ENCODE measurements at regions not wholly inside any gene's neighbourhood (a gene's known extent, or its start where the extent isn't known, plus 50 kb on each side); places are given as distances from the start of the nearest gene placed in this dataset.

GRCh38 chr2:161010503-161011015 is 149.7 kb upstream of the TANK start:
- TF ChIP-seq GATA3 (IDR thresholded peaks at IDR 0.05; ENCODE audit: low read depth, low read length) (no peak), GATA2 (IDR thresholded peaks at IDR 0.05; ENCODE audit: low read depth, low read length) (no peak)

DNA sequence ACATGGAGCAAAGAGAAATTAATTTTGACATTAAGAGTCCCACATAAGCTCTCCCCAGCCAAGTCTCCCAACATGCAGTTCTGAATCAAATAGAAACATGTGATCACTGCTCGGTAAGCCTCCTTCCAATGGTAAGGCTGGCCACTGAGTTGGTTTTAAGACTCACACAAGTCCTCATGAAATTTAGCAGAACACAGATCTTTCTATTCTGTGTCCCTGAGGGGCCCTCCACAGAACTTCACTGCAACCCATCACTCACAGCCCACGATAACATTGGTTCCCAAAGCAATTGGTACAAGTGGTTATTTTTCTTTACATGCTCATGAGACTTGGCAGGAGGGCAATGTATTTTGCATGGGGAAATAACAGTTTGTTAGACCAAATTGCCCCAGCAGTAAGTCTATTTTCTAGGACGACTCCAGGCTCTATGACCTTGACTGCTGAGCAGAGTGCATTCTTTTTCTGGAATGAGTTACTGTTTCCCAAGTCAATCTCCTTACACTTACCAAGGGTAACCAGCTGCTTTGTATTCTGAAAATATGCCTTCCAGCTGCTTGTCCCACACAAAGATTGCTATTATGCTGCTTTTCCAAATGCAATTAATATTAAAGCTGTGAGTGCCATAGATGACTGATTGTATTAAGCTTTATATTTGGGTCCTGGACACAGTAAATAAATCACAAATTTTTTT is 142.3 kb upstream of the TANK start:
- TF ChIP-seq GATA2 (IDR thresholded peaks at IDR 0.05; ENCODE audit: low read depth, low read length), result no peak
- TF ChIP-seq GATA3 (IDR thresholded peaks at IDR 0.05; ENCODE audit: low read depth, low read length), result no peak

DNA sequence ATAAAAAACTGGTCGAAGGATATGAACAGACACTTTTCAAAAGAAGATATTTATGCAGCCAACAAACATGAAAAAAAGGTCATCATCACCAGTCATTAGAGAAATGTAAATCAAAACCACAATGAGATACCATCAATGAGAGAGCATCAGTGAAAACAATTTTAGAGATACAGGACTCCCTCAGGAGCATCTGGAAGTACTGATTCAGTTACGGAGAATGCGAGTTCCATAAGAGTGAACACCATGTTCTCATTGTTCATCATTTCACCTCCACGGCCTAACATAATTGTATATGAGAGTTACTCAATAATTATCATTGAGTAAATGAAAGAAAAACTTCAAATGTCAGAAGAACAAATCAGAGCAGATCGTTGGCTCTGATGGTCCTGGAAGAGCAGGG is 140.9 kb upstream of the TANK start:
- TF ChIP-seq GATA3 (IDR thresholded peaks at IDR 0.05; ENCODE audit: low read depth, low read length) (no peak), GATA2 (IDR thresholded peaks at IDR 0.05; ENCODE audit: low read depth, low read length) (no peak)

DNA sequence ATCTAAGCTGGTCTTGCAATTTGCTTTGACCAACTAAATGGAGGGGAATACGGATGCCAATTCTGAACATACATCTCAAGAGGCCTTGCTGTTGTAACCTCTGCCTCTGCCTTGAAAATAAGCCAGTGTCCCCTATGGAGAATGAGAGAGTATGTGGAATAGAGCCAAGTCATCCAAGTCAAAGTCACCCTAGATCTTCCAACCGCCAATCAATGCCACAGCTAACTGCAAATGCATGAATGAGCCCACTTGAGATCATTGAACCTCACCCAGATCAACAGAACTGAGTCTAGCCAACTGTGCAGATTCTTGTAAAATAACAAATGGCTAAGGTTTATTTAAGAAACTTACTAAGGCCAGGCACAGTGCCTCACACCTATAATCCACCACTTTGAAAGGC is 139.8 kb upstream of the TANK start:
- TF ChIP-seq GATA3 (IDR thresholded peaks at IDR 0.05; ENCODE audit: low read depth, low read length) (no peak), GATA2 (IDR thresholded peaks at IDR 0.05; ENCODE audit: low read depth, low read length) (no peak)

GRCh38 chr2:161028581-161028980 is 131.6 kb upstream of the TANK start:
- TF ChIP-seq GATA2 (IDR thresholded peaks at IDR 0.05; ENCODE audit: low read depth, low read length) (no peak), GATA3 (IDR thresholded peaks at IDR 0.05; ENCODE audit: low read depth, low read length) (no peak)

DNA sequence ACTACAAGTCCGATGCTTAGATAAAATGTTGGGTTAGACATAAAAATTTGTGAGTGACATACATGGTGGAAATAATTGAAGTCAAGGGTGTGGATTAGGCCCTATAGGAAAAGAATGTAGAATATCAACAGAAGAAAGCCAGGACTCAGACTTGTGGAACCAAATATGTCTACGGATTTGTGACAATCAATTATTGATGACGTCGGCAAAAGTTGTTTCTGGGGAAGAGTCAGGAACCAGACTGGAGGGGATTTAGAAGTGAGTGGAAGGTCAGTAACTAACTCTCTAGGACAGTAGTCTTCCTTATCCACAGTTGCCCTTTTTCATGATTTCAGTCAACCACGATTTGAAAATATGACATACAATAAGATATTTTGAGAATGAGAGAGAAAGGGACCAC is 130.9 kb upstream of the TANK start:
- TF ChIP-seq GATA3 (IDR thresholded peaks at IDR 0.05; ENCODE audit: low read depth, low read length) (no peak), GATA2 (IDR thresholded peaks at IDR 0.05; ENCODE audit: low read depth, low read length) (no peak)

DNA sequence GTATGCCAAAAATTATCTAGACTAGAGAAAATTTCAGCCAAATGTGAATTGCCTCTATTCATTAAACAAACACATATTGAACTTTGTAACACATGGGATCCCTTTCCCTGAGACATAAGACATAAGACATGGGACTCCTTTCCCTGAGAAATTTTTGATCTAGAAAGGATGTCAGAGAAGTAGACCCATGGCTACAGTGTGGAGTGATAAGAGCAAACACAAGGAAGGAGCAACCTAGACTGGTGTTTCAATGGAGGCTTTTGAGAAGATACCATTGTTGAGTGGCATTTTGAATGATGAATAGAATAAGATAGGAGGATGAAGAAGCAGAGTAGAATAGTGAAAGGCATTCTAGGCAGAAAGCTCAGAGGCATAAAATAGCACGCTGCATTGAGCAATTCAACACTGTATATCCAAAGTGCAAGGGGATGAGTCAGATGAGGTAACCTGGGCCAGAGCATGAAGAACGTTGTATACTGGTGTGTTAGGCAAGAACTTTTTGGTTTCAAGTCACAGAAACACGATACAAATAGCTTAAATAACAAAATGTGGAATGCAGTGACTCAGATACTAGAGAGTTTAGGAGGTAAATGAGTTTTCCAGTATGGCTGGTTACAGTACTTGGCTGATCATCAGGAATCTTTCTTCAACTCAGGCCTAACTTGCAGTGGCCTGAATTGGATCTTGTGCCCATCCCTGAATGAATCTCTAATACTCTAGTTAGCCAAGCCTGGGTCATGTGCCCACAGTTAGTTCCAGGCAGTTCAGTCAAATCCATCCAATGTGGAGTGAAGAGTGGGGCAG is 129.8 kb upstream of the TANK start:
- no peak for TF ChIP-seq GATA2 (IDR thresholded peaks at IDR 0.05; ENCODE audit: low read depth, low read length)
- TF ChIP-seq GATA3 (IDR thresholded peaks at IDR 0.05; ENCODE audit: low read depth, low read length), result no peak

- TF ChIP-seq GATA2 (IDR thresholded peaks at IDR 0.05; ENCODE audit: low read depth, low read length), result no peak
- TF ChIP-seq GATA3 (IDR thresholded peaks at IDR 0.05; ENCODE audit: low read depth, low read length), result no peak
Observed at GRCh38 chr2:161031511-161031910, 128.7 kb upstream of the TANK start.

DNA sequence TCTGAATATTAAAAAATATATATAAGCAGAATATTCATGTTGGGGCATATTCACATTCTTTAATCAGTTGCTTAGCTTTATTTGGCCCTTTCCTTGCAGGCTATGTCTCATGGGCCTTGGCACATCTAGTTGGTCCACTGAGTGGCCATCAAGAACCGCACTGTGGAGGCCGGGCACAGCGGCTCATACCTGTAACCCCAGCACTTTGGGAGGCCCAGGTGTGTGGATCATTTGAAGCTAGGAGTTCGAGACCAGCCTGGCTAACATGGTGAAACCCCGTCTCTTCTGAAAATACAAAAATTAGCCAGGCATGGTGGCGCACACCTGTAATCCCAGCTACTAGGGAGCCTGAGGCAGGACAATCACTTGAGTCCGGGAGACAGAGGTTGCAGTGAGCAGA is 127.6 kb upstream of the TANK start:
- no peak for TF ChIP-seq GATA3 (IDR thresholded peaks at IDR 0.05; ENCODE audit: low read depth, low read length)
- no peak for TF ChIP-seq GATA2 (IDR thresholded peaks at IDR 0.05; ENCODE audit: low read depth, low read length)

GRCh38 chr2:161033059-161033660 is 127.1 kb upstream of the TANK start:
- no peak for TF ChIP-seq GATA2 (IDR thresholded peaks at IDR 0.05; ENCODE audit: low read depth, low read length)
- no peak for TF ChIP-seq GATA3 (IDR thresholded peaks at IDR 0.05; ENCODE audit: low read depth, low read length)

DNA sequence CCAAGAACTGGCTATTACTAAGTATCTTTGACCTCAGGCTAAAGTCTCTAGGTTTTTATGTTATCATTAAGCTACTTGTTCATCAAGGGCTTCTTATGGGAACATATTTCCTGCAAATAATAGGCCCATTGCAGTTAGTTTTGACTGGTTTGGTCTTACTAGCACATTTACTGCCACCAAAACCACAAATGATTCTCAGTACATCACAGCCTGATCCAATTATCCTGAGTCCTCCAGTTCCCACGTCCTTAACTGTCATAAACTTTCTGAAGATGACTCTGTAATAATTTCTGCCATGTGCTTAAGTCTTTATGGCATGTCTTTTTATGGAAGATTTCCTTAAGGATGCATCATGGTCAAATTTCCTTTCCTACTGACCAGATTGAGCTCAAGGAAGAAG is 123.3 kb upstream of the TANK start:
- TF ChIP-seq GATA2 (IDR thresholded peaks at IDR 0.05; ENCODE audit: low read depth, low read length), result no peak
- no peak for TF ChIP-seq GATA3 (IDR thresholded peaks at IDR 0.05; ENCODE audit: low read depth, low read length)

- no peak for TF ChIP-seq GATA3 (IDR thresholded peaks at IDR 0.05; ENCODE audit: low read depth, low read length)
- no peak for TF ChIP-seq GATA2 (IDR thresholded peaks at IDR 0.05; ENCODE audit: low read depth, low read length)
Observed at GRCh38 chr2:161039071-161039470, 121.2 kb upstream of the TANK start.

GRCh38 chr2:161041356-161041755 is 118.9 kb upstream of the TANK start:
- no peak for TF ChIP-seq GATA3 (IDR thresholded peaks at IDR 0.05; ENCODE audit: low read depth, low read length)
- TF ChIP-seq GATA2 (IDR thresholded peaks at IDR 0.05; ENCODE audit: low read depth, low read length), result no peak

DNA sequence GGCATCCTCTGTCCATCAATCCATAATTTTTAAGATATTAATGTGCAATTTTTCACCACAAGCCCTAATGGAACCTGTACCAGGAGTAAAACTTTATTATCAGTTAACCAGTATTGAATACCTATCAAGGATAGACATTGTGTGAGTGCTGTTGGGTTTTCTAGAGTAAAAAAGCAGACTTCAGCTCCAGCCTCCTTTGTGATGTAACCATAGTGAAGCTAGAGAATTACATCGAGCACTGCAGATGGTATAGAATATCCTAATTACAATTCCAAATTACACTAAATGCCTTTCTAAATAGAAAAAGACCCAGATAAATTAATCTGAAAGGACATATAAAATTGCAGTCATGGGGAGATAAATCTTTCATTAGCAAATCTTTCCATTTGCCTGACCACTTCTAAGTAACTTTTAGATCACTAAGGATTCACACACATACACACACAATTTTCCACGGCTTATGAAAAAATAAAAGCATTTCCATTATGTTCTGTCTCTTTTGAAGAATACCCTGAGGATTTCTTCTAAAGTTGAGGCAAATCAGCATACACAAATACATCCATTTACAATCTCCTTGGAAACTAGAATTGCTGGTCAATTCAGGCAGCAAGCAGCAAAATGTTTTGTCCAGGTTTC is 117.1 kb upstream of the TANK start:
- TF ChIP-seq GATA2 (IDR thresholded peaks at IDR 0.05; ENCODE audit: low read depth, low read length), result no peak
- TF ChIP-seq GATA3 (IDR thresholded peaks at IDR 0.05; ENCODE audit: low read depth, low read length), result no peak
